GM23338 (cell line): ENCODE measurements at regions not wholly inside any gene's neighbourhood (a gene's known extent, or its start where the extent isn't known, plus 50 kb on each side); places are given as distances from the start of the nearest gene placed in this dataset.

Source experiments
- ATAC-seq: fragments of 200-7000 bp; cut with Tn5 transposase; 3 replicates; pipeline ENCODE4 v1.9.1; 2020
- DNase-seq: peaks from one replicate; pipeline ENCODE4 v3.0.0-alpha.2; 2015; ENCODE audit warnings: low spot score
- H2AFZ ChIP-seq: fragments of 200-600 bp; sonication (generic); 2 replicates; pipeline ENCODE4 v1.8.0; 2016; ENCODE audit warnings: antibody characterized with exemption, mild to moderate bottlenecking, moderate library complexity
- H3F3A ChIP-seq: fragments of 200-600 bp; sonication (generic); replicated peaks from 2 replicates; pipeline ENCODE4 v1.8.0; 2017; ENCODE audit warnings: antibody characterized with exemption, mixed run types, low read depth
- H3K27ac ChIP-seq: fragments of 200-600 bp; sonication (generic); 2 replicates; pipeline ENCODE4 v1.6.1; 2016; ENCODE audit warnings: low read depth
- H3K27me3 ChIP-seq: fragments of 200-600 bp; sonication (generic); 2 replicates; pipeline ENCODE4 v1.8.0; 2016; ENCODE audit warnings: mild to moderate bottlenecking, mixed run types, moderate library complexity; ENCODE audit not compliant: insufficient read depth
- H3K36me3 ChIP-seq: fragments of 200-600 bp; sonication (generic); 2 replicates; pipeline ENCODE4 v1.8.0; 2016; ENCODE audit warnings: mild to moderate bottlenecking; ENCODE audit not compliant: insufficient read depth
- H3K4me1 ChIP-seq: fragments of 200-600 bp; sonication (generic); 2 replicates; pipeline ENCODE4 v1.8.0; 2016; ENCODE audit warnings: mild to moderate bottlenecking, moderate library complexity; ENCODE audit not compliant: insufficient read depth
- H3K4me2 ChIP-seq: fragments of 200-600 bp; sonication (generic); 2 replicates; pipeline ENCODE4 v1.7.1; 2017; ENCODE audit warnings: mixed run types
- H3K4me3 ChIP-seq: fragments of 200-600 bp; sonication (generic); 2 replicates; pipeline ENCODE4 v1.6.1; 2016; ENCODE audit warnings: mixed run types
- H3K79me2 ChIP-seq: fragments of 200-600 bp; sonication (generic); replicated peaks from 2 replicates; pipeline ENCODE4 v1.8.0; 2017; ENCODE audit warnings: mild to moderate bottlenecking; ENCODE audit not compliant: insufficient read depth
- H3K9me2 ChIP-seq: fragments of 200-600 bp; sonication (generic); 2 replicates; pipeline ENCODE4 v1.8.0; 2017; ENCODE audit not compliant: insufficient read depth
- H4K20me1 ChIP-seq: fragments of 200-600 bp; sonication (generic); replicated peaks from 2 replicates; pipeline ENCODE4 v1.8.0; 2017; ENCODE audit warnings: mild to moderate bottlenecking; ENCODE audit not compliant: insufficient read depth
- H3K27ac Mint-ChIP-seq: 2 replicates; pipeline ENCODE4 v1.8.0; 2020; ENCODE audit warnings: inconsistent platforms, mild to moderate bottlenecking, moderate library complexity, mixed read lengths
- H3K27me3 Mint-ChIP-seq: 3 replicates; pipeline ENCODE4 v1.8.0; 2022; ENCODE audit warnings: low read depth, mild to moderate bottlenecking, moderate library complexity, mixed read lengths, inconsistent platforms; ENCODE audit not compliant: insufficient read depth, poor library complexity
- H3K36me3 Mint-ChIP-seq: 3 replicates; pipeline ENCODE4 v1.8.0; 2021; ENCODE audit warnings: low read depth, mild to moderate bottlenecking, inconsistent platforms, moderate library complexity, mixed read lengths
- H3K4me1 Mint-ChIP-seq: 3 replicates; pipeline ENCODE4 v1.8.0; 2020; ENCODE audit warnings: mild to moderate bottlenecking, inconsistent platforms, mixed read lengths
- H3K4me3 Mint-ChIP-seq: 3 replicates; pipeline ENCODE4 v1.8.0; 2021; ENCODE audit warnings: moderate library complexity, mild to moderate bottlenecking, inconsistent platforms, mixed read lengths
- H3K9me3 Mint-ChIP-seq: 3 replicates; pipeline ENCODE4 v1.8.0; 2020; ENCODE audit warnings: moderate library complexity, mild to moderate bottlenecking, inconsistent platforms, mixed read lengths
- CREB1 ChIP-seq: fragments of 250-450 bp; sonication (Bioruptor Pico); IDR thresholded peaks from 2 replicates; pipeline ENCODE4 v1.5.0; 2020; ENCODE audit warnings: low read depth, mild to moderate bottlenecking, moderate library complexity
- CTCF ChIP-seq, 2 experiments: fragments of 200-600 bp in 1 of 2; sonication (generic) in 1 of 2; conservative IDR thresholded peaks; 2 replicates each; pipeline versions ENCODE4 v1.5.1 to v1.6.1; 2016 to 2017; ENCODE audit warnings: antibody characterized with exemption in 2 of 2, low read depth in 2 of 2, mild to moderate bottlenecking in 2 of 2, moderate library complexity in 1 of 2
- ETS1 ChIP-seq: IDR thresholded peaks from 2 replicates; pipeline ENCODE4 v1.6.1; 2016; ENCODE audit warnings: antibody characterized with exemption
- EZH2 ChIP-seq: fragments of 200-600 bp; sonication (generic); IDR thresholded peaks from one replicate; pipeline ENCODE4 v1.8.0; 2017; ENCODE audit warnings: antibody characterized with exemption, mild to moderate bottlenecking, low read depth; ENCODE audit not compliant: unreplicated experiment
- EZH2phosphoT487 ChIP-seq: fragments of 200-600 bp; sonication (generic); IDR thresholded peaks from one replicate; pipeline ENCODE4 v1.8.1; 2018; ENCODE audit warnings: antibody characterized with exemption; ENCODE audit not compliant: unreplicated experiment
- JUNB ChIP-seq: IDR thresholded peaks from one replicate; pipeline ENCODE4 v1.6.1; 2016; ENCODE audit warnings: antibody characterized with exemption; ENCODE audit not compliant: unreplicated experiment
- NANOG ChIP-seq: IDR thresholded peaks from 2 replicates; pipeline ENCODE4 v1.6.1; 2016; ENCODE audit warnings: antibody characterized with exemption, borderline replicate concordance
- POLR2AphosphoS5 ChIP-seq: IDR thresholded peaks from 2 replicates; pipeline ENCODE4 v1.6.1; 2016; ENCODE audit warnings: antibody characterized with exemption, low read depth
- REST ChIP-seq: IDR thresholded peaks from one replicate; pipeline ENCODE4 v1.6.1; 2018; ENCODE audit warnings: antibody characterized with exemption; ENCODE audit not compliant: unreplicated experiment
- STAT1 ChIP-seq: IDR thresholded peaks from one replicate; pipeline ENCODE4 v1.6.1; 2016; ENCODE audit warnings: antibody characterized with exemption; ENCODE audit not compliant: unreplicated experiment
- ZNF114 ChIP-seq: fragments of 250-450 bp; sonication (Bioruptor Pico); IDR thresholded peaks from 2 replicates; pipeline ENCODE4 v1.5.0; 2020; ENCODE audit warnings: mild to moderate bottlenecking, moderate library complexity
- ZNF331 ChIP-seq: fragments of 250-450 bp; sonication (Bioruptor Pico); IDR thresholded peaks from 2 replicates; pipeline ENCODE4 v1.5.0; 2020; ENCODE audit warnings: low read depth, mild to moderate bottlenecking, moderate library complexity
- TF ChIP-seq, protein P1 (sequence below): fragments of 250-450 bp; sonication (Bioruptor Pico); IDR thresholded peaks from 2 replicates; pipeline ENCODE4 v1.5.0; 2020; ENCODE audit warnings: mild to moderate bottlenecking, moderate library complexity

- no peaks in the 10 kb centered on the region for H3K79me2 ChIP-seq
- Mint-ChIP-seq H3K4me3 (no peak overlapping the region), H3K27ac (no peak overlapping the region), H3K36me3 (no peaks in the 10 kb centered on the region), H3K9me3 (no peaks in the 10 kb centered on the region), H3K4me1 (peaks cover 21% of the 10 kb centered on the region), H3K27me3 (no peaks in the 10 kb centered on the region)
- TF ChIP-seq POLR2AphosphoS5 (no peak), STAT1 (no peak), JUNB (no peak), EZH2 (no peak), ZNF114 (CRISPR knock-in tag) (no peak), EZH2phosphoT487 (no peak), CREB1 (CRISPR knock-in tag) (no peak), ETS1 (no peak), NANOG (no peak), CTCF (conservative IDR thresholded peaks at IDR 0.05; ENCODE audit: low read depth in 2 of 2) (no peak), REST (no peak), ZNF331 (CRISPR knock-in tag) (no peak)
- TF ChIP-seq, protein P1, sequence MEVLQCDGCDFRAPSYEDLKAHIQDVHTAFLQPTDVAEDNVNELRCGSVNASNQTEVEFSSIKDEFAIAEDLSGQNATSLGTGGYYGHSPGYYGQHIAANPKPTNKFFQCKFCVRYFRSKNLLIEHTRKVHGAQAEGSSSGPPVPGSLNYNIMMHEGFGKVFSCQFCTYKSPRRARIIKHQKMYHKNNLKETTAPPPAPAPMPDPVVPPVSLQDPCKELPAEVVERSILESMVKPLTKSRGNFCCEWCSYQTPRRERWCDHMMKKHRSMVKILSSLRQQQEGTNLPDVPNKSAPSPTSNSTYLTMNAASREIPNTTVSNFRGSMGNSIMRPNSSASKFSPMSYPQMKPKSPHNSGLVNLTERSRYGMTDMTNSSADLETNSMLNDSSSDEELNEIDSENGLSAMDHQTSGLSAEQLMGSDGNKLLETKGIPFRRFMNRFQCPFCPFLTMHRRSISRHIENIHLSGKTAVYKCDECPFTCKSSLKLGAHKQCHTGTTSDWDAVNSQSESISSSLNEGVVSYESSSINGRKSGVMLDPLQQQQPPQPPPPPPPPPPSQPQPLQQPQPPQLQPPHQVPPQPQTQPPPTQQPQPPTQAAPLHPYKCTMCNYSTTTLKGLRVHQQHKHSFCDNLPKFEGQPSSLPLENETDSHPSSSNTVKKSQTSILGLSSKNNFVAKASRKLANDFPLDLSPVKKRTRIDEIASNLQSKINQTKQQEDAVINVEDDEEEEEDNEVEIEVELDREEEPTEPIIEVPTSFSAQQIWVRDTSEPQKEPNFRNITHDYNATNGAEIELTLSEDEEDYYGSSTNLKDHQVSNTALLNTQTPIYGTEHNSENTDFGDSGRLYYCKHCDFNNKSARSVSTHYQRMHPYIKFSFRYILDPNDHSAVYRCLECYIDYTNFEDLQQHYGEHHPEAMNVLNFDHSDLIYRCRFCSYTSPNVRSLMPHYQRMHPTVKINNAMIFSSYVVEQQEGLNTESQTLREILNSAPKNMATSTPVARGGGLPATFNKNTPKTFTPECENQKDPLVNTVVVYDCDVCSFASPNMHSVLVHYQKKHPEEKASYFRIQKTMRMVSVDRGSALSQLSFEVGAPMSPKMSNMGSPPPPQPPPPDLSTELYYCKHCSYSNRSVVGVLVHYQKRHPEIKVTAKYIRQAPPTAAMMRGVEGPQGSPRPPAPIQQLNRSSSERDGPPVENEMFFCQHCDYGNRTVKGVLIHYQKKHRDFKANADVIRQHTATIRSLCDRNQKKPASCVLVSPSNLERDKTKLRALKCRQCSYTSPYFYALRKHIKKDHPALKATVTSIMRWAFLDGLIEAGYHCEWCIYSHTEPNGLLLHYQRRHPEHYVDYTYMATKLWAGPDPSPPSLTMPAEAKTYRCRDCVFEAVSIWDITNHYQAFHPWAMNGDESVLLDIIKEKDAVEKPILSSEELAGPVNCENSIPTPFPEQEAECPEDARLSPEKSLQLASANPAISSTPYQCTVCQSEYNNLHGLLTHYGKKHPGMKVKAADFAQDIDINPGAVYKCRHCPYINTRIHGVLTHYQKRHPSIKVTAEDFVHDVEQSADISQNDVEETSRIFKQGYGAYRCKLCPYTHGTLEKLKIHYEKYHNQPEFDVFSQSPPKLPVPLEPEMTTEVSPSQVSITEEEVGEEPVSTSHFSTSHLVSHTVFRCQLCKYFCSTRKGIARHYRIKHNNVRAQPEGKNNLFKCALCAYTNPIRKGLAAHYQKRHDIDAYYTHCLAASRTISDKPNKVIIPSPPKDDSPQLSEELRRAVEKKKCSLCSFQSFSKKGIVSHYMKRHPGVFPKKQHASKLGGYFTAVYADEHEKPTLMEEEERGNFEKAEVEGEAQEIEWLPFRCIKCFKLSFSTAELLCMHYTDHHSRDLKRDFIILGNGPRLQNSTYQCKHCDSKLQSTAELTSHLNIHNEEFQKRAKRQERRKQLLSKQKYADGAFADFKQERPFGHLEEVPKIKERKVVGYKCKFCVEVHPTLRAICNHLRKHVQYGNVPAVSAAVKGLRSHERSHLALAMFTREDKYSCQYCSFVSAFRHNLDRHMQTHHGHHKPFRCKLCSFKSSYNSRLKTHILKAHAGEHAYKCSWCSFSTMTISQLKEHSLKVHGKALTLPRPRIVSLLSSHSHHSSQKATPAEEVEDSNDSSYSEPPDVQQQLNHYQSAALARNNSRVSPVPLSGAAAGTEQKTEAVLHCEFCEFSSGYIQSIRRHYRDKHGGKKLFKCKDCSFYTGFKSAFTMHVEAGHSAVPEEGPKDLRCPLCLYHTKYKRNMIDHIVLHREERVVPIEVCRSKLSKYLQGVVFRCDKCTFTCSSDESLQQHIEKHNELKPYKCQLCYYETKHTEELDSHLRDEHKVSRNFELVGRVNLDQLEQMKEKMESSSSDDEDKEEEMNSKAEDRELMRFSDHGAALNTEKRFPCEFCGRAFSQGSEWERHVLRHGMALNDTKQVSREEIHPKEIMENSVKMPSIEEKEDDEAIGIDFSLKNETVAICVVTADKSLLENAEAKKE (CRISPR knock-in tag) = no peak
- no peaks in the 10 kb centered on the region for H3K9me2 ChIP-seq
- no peak overlapping the region for H3K4me2 ChIP-seq
- ATAC-seq (no peak), DNase-seq (no peak)
- H3K27me3 ChIP-seq = no peaks in the 10 kb centered on the region
- H3K27ac ChIP-seq = no peak overlapping the region
- peaks cover 12% of the 10 kb centered on the region; the same call in 1 of the 2 replicates for H3K4me1 ChIP-seq
- H4K20me1 ChIP-seq = no peaks in the 10 kb centered on the region
- no peaks in the 10 kb centered on the region for H3K36me3 ChIP-seq
- H3K4me3 ChIP-seq = no peak overlapping the region
- H3F3A ChIP-seq = no peaks in the 10 kb centered on the region
- H2AFZ ChIP-seq = no peak overlapping the region
These were observed 103.8 kb upstream of the RAI2 start for GRCh38 chrX:17964871-17965270.
